B cell (primary cell): ENCODE measurements at regions not wholly inside any gene's neighbourhood (a gene's known extent, or its start where the extent isn't known, plus 50 kb on each side); places are given as distances from the start of the nearest gene placed in this dataset.
"Not testable (repeated sequence)": the region's sequence is repeated elsewhere in the genome, so short reads cannot be mapped to it uniquely, and the experiment has no call there.

Source experiments
- ATAC-seq: fragments of 200-7000 bp; cut with Tn5 transposase; one replicate; pipeline ENCODE4 v1.10.0; 2021; ENCODE audit warnings: low read depth, mild to moderate bottlenecking, moderate number of reproducible peaks, moderate library complexity
- CTCF ChIA-PET: fragments of 350-600 bp; sonication (Branson Sonifier 250); formaldehyde crosslinking; loops from one replicate; lab custom pipeline; 2021; ENCODE audit warnings: antibody characterized with exemption, inconsistent platforms; lab: Charles Lee
- POLR2A ChIA-PET: fragments of 350-600 bp; sonication (Branson Sonifier 250); formaldehyde crosslinking; loops from one replicate; lab custom pipeline; 2021; ENCODE audit warnings: antibody characterized with exemption; lab: Charles Lee
- DNase-seq: peaks from one replicate; pipeline ENCODE4 v3.0.0; 2013
- H2AFZ ChIP-seq: 2 replicates; pipeline ENCODE4 v1.6.1; 2012; ENCODE audit warnings: mild to moderate bottlenecking, low read depth, low read length; ENCODE audit not compliant: insufficient read depth, poor library complexity, severe bottlenecking
- H3K27ac ChIP-seq, 2 donors: 1 replicate in 1 of 2; 2 replicates in 1 of 2; pipeline ENCODE4 v1.5.1; 2012 to 2013; ENCODE audit warnings: low read length in 2 of 2, mild to moderate bottlenecking in 2 of 2, moderate library complexity in 1 of 2
- H3K27me3 ChIP-seq, 4 experiments: fragments of 200-600 bp in 1 of 4; sonication (generic) in 1 of 4; replicated peaks in 1 of 4; 1 replicate in 2 of 4; 2 replicates in 2 of 4; pipeline versions ENCODE4 v1.6.1 to v1.7.0; 2013 to 2016; ENCODE audit warnings: low read length in 3 of 4, mild to moderate bottlenecking in 2 of 4, mixed read lengths in 1 of 4, moderate library complexity in 1 of 4; ENCODE audit not compliant: insufficient read depth in 4 of 4, control insufficient read depth in 3 of 4; ENCODE audit errors: control extremely low read depth in 1 of 4
- H3K36me3 ChIP-seq, 2 experiments: replicated peaks in 1 of 2; 1 replicate in 1 of 2; 2 replicates in 1 of 2; pipeline versions ENCODE4 v1.6.1 to v1.7.1; 2013; ENCODE audit warnings: low read length in 1 of 2; ENCODE audit not compliant: insufficient read depth in 2 of 2, control insufficient read depth in 1 of 2; ENCODE audit errors: control extremely low read depth in 1 of 2, extremely low read depth in 1 of 2
- H3K4me1 ChIP-seq, 2 donors: fragments of 200-600 bp in 1 of 2; sonication (generic) in 1 of 2; 1 replicate in 1 of 2; 2 replicates in 1 of 2; pipeline versions ENCODE4 v1.5.1 to v1.6.1; 2013 to 2017; ENCODE audit warnings: low read length in 2 of 2; ENCODE audit not compliant: control insufficient read depth in 2 of 2, insufficient read depth in 2 of 2
- H3K4me2 ChIP-seq: replicated peaks from 2 replicates; pipeline ENCODE3; 2012; ENCODE audit warnings: mild to moderate bottlenecking, low read depth, low read length; ENCODE audit not compliant: poor library complexity, severe bottlenecking
- H3K4me3 ChIP-seq, 5 experiments: fragments of 200-600 bp in 1 of 5; sonication (generic) in 1 of 5; 1 replicate in 3 of 5; 2 replicates in 2 of 5; pipeline versions ENCODE4 v1.5.1 to v1.7.0; 2011 to 2016; ENCODE audit warnings: low read length in 4 of 5, mild to moderate bottlenecking in 4 of 5, low read depth in 2 of 5, control low read depth in 1 of 5, moderate library complexity in 1 of 5; ENCODE audit not compliant: insufficient read depth in 1 of 5; ENCODE audit errors: control extremely low read depth in 1 of 5, extremely low read depth in 1 of 5
- H3K79me2 ChIP-seq: fragments of 200-600 bp; sonication (generic); one replicate; pipeline ENCODE4 v1.6.0; 2016; ENCODE audit warnings: low read length; ENCODE audit not compliant: control insufficient read depth, insufficient read depth
- H3K9ac ChIP-seq: fragments of 200-600 bp; sonication (generic); 2 replicates; pipeline ENCODE4 v1.6.1; 2017; ENCODE audit warnings: mild to moderate bottlenecking, low read length, moderate library complexity
- H3K9me3 ChIP-seq, 3 donors: one replicate each; pipeline versions ENCODE4 v1.6.1 to v1.7.1; 2013; ENCODE audit warnings: low read length in 2 of 3; ENCODE audit not compliant: control insufficient read depth in 2 of 3, insufficient read depth in 1 of 3; ENCODE audit errors: control extremely low read depth in 1 of 3
- H4K20me1 ChIP-seq: 2 replicates; pipeline ENCODE4 v1.6.0; 2012; ENCODE audit warnings: mild to moderate bottlenecking, low read length; ENCODE audit not compliant: insufficient read depth, control insufficient read depth, poor library complexity, severe bottlenecking
- H3K27ac Mint-ChIP-seq: one replicate; pipeline ENCODE4 v1.8.0; 2021; ENCODE audit warnings: mixed read lengths
- H3K27me3 Mint-ChIP-seq: one replicate; pipeline ENCODE4 v1.8.0; 2021; ENCODE audit warnings: mixed read lengths
- H3K4me1 Mint-ChIP-seq: one replicate; pipeline ENCODE4 v1.8.0; 2021; ENCODE audit warnings: mixed read lengths
- H3K4me3 Mint-ChIP-seq: one replicate; pipeline ENCODE4 v1.8.0; 2021; ENCODE audit warnings: mixed read lengths
- H3K9me3 Mint-ChIP-seq: one replicate; pipeline ENCODE4 v1.8.0; 2022; ENCODE audit warnings: mixed read lengths; ENCODE audit not compliant: insufficient read depth
- CTCF ChIP-seq: fragments of 200-600 bp; IDR thresholded peaks from one replicate; pipeline ENCODE4 v1.8.0; 2022; ENCODE audit warnings: antibody characterized with exemption, mild to moderate bottlenecking
- EZH2 ChIP-seq: IDR thresholded peaks from 2 replicates; pipeline ENCODE4 v1.6.1; 2012; ENCODE audit warnings: borderline replicate concordance, low read depth, mild to moderate bottlenecking, moderate library complexity, low read length; ENCODE audit not compliant: insufficient read depth, poor library complexity, severe bottlenecking
- WGBS: methylation state at CpG from one replicate; pipeline ENCODE4 v1.1.5; 2013; ENCODE audit warnings: missing lambda C conversion rate; ENCODE audit not compliant: insufficient coverage; 5-methylcytosine and 5-hydroxymethylcytosine counted together
- intact Hi-C: fragments of 100-400 bp; cut with micrococcal nuclease; formaldehyde crosslinking; loops from one replicate; pipeline ENCODE4 v1.10.0; 2022

GRCh38 chr4:3630136-3630597 is 97.9 kb upstream of the LRPAP1 start:
- H4K20me1 ChIP-seq: no peaks in the 10 kb centered on the region
- ATAC-seq (no peak), DNase-seq (no peak)
- H3K79me2 ChIP-seq: no peaks in the 10 kb centered on the region
- intact Hi-C loops: no loop called here
- CTCF ChIA-PET: no interaction called here
- POLR2A ChIA-PET: no interaction called here
- H3K27ac ChIP-seq: no peak overlapping the region
- H3K27ac Mint-ChIP-seq: no peak overlapping the region
- no peak overlapping the region for H3K4me2 ChIP-seq
- H2AFZ ChIP-seq: no peak overlapping the region
- H3K9me3 Mint-ChIP-seq: no peaks in the 10 kb centered on the region
- TF ChIP-seq EZH2 (no peak), CTCF (no peak)
- H3K4me1 Mint-ChIP-seq: no peaks in the 10 kb centered on the region
- 88% methylated on average over 11 of the region's 11 CpGs for WGBS
- peaks cover 6% of the 10 kb centered on the region for H3K27me3 Mint-ChIP-seq
- no peak overlapping the region for H3K9ac ChIP-seq
- no peak overlapping the region for H3K4me3 Mint-ChIP-seq
- peaks cover 0 to 3% (median 0%) of the 10 kb centered on the region in 4 experiments for H3K27me3 ChIP-seq
- H3K36me3 ChIP-seq: no peaks in the 10 kb centered on the region
- H3K4me3 ChIP-seq: no peak overlapping the region
- no peaks in the 10 kb centered on the region for H3K4me1 ChIP-seq
- H3K9me3 ChIP-seq: peaks cover 0 to 16% (median 0%) of the 10 kb centered on the region in 3 donors

GRCh38 chr4:3629665-3630064 is 97.4 kb upstream of the LRPAP1 start:
- Histone ChIP-seq H3K4me2 (no peak overlapping the region), H3K27ac (no peak overlapping the region), H3K9me3 (peaks cover 0 to 12% (median 0%) of the 10 kb centered on the region in 3 donors), H3K36me3 (no peaks in the 10 kb centered on the region), H4K20me1 (no peaks in the 10 kb centered on the region), H3K79me2 (no peaks in the 10 kb centered on the region), H2AFZ (no peak overlapping the region), H3K9ac (no peak overlapping the region), H3K4me1 (no peaks in the 10 kb centered on the region), H3K27me3 (peaks cover 0 to 5% (median 0%) of the 10 kb centered on the region in 4 experiments), H3K4me3 (no peak overlapping the region)
- ATAC-seq (no peak), DNase-seq (no peak)
- Mint-ChIP-seq H3K27me3 (peaks cover 11% of the 10 kb centered on the region), H3K4me1 (no peaks in the 10 kb centered on the region), H3K27ac (no peak overlapping the region), H3K4me3 (no peak overlapping the region), H3K9me3 (no peaks in the 10 kb centered on the region)
- CTCF ChIA-PET: no interaction called here
- POLR2A ChIA-PET: no interaction called here
- TF ChIP-seq CTCF (no peak), EZH2 (no peak)
- intact Hi-C loops: no loop called here
- WGBS: 90% methylated on average over 5 of the region's 12 CpGs

GRCh38 chr4:3629176-3629575 is 97.0 kb upstream of the LRPAP1 start:
- H3K9me3 Mint-ChIP-seq, H3K4me3 Mint-ChIP-seq, H3K9me3 ChIP-seq, H3K4me1 ChIP-seq, H3K27me3 ChIP-seq, CTCF ChIA-PET, H3K36me3 ChIP-seq, DNase-seq, H4K20me1 ChIP-seq, H3K27ac Mint-ChIP-seq, H3K9ac ChIP-seq, H2AFZ ChIP-seq, H3K4me1 Mint-ChIP-seq, H3K4me2 ChIP-seq, H3K79me2 ChIP-seq, POLR2A ChIA-PET, H3K4me3 ChIP-seq, H3K27ac ChIP-seq, ATAC-seq, intact Hi-C loops: not testable (repeated sequence)
- 91% methylated on average over 9 of the region's 13 CpGs for WGBS
- H3K27me3 Mint-ChIP-seq: peaks cover 11% of the 10 kb centered on the region
